Esophagus muscularis mucosa (tissue), 3 donors: ENCODE measurements at regions not wholly inside any gene's neighbourhood (a gene's known extent, or its start where the extent isn't known, plus 50 kb on each side); places are given as distances from the start of the nearest gene placed in this dataset.

Experiments
- CTCF ChIP-seq, 3 experiments: fragments of 200-600 bp in 2 of 3; fragments of 450-650 bp in 1 of 3; sonication (generic) in 2 of 3; IDR thresholded peaks; one replicate each; pipeline ENCODE4 v1.5.1; 2017 to 2019; ENCODE audit warnings: antibody characterized with exemption in 3 of 3, mild to moderate bottlenecking in 2 of 3, moderate library complexity in 1 of 3
- POLR2A ChIP-seq: fragments of 450-650 bp; IDR thresholded peaks from one replicate; pipeline ENCODE4 v1.6.1; 2017; ENCODE audit warnings: antibody characterized with exemption, moderate library complexity, mild to moderate bottlenecking, low read depth

- TF ChIP-seq CTCF (IDR thresholded peaks at IDR 0.05), result no peak
- TF ChIP-seq POLR2A, result no peak
Measured at GRCh38 chr4:123674762-123675465, 278.3 kb downstream of the SPRY1 start.
